Fibroblast of mammary gland (primary cell): ENCODE measurements at regions not wholly inside any gene's neighbourhood (a gene's known extent, or its start where the extent isn't known, plus 50 kb on each side); places are given as distances from the start of the nearest gene placed in this dataset.
A peak's percentile ranks its signal among the peaks of the same experiment; 100 is the strongest.

Experiments used
- DNase-seq: peaks from one replicate; pipeline ENCODE4 v3.0.0-alpha.2; 2010; ENCODE audit warnings: low read depth
- H3K4me3 ChIP-seq: 2 replicates; pipeline ENCODE4 v1.5.1; 2011; ENCODE audit warnings: low read depth, mild to moderate bottlenecking, low read length, moderate library complexity; ENCODE audit not compliant: control insufficient read depth
- TF ChIP-seq, protein P1 (sequence below): conservative IDR thresholded peaks from 2 replicates; pipeline ENCODE4 v1.5.1; 2011; ENCODE audit warnings: low read depth, low read length, inconsistent platforms; ENCODE audit not compliant: control insufficient read depth, insufficient read depth

DNA sequence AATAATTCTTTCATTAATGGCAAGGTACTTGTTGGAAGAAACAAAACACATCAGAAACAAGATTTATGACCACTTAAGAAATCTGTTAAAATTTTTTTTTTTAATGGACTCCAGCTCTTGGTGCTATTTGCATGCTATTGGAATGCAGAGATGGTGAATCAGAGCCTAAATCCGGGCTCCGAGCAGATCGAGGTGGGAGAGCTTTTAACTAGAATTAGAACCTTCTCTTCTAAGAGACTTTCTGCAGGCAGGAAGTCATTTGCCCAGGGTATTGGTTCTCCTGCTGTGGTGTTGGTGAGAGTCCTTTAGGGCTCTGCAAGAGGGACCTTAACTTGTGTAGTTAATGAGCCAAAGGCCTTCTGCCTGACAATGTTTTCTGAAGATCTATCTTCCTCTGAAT, 419.4 kb downstream of the SNAPC1 start:
- DNase-seq = no peak
- no peak overlapping the region for H3K4me3 ChIP-seq
- TF ChIP-seq, protein P1, sequence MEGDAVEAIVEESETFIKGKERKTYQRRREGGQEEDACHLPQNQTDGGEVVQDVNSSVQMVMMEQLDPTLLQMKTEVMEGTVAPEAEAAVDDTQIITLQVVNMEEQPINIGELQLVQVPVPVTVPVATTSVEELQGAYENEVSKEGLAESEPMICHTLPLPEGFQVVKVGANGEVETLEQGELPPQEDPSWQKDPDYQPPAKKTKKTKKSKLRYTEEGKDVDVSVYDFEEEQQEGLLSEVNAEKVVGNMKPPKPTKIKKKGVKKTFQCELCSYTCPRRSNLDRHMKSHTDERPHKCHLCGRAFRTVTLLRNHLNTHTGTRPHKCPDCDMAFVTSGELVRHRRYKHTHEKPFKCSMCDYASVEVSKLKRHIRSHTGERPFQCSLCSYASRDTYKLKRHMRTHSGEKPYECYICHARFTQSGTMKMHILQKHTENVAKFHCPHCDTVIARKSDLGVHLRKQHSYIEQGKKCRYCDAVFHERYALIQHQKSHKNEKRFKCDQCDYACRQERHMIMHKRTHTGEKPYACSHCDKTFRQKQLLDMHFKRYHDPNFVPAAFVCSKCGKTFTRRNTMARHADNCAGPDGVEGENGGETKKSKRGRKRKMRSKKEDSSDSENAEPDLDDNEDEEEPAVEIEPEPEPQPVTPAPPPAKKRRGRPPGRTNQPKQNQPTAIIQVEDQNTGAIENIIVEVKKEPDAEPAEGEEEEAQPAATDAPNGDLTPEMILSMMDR = no peak

DNA sequence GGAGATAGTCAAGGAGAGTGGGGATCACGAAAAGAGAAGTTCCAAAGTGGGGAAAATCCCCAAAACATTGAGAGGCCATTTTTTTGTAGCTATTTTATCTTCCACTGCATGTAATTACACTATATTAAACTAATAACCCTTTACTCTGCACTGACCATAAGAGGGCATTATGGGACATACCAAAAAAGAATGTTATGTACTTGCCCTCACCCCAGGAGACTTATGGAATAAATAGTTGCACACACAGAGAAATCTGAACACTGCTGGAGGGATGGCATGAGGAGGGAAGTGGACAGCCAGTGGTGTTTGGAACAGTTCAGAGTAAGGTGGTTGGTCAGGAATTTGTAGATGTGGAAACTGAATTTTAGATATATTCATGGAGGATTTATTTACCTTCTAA, 422.9 kb downstream of the SNAPC1 start:
- TF ChIP-seq, protein P1 = no peak
- peak; percentile 28 for DNase-seq
- H3K4me3 ChIP-seq = no peak overlapping the region

- H3K4me3 ChIP-seq = no peak overlapping the region
- no peak for DNase-seq
- TF ChIP-seq, protein P1 = no peak
Measured at GRCh38 chr14:62187265-62187664, 425.0 kb downstream of the SNAPC1 start.

DNA sequence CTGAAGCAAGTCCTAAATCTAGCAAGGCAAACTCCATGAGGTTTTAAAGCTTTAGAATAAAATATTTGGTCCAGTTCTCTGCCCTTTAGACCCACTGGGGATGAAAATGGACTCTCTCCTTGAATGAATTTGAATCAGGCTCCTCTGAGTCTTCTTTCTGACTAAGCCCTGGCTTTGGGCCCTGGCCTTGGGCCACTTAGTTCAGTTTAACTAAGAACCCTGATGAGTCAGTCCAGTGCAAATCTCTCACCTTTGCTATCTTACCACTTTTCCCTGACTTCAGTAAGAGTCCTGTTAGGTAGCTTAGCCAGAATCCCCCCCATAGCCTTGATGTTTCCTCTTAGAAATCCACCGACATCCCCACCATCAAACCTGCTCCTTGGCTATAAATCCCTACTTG, 427.5 kb downstream of the SNAPC1 start:
- DNase-seq = peak; percentile 87
- no peak overlapping the region for H3K4me3 ChIP-seq
- TF ChIP-seq, protein P1 = no peak

DNA sequence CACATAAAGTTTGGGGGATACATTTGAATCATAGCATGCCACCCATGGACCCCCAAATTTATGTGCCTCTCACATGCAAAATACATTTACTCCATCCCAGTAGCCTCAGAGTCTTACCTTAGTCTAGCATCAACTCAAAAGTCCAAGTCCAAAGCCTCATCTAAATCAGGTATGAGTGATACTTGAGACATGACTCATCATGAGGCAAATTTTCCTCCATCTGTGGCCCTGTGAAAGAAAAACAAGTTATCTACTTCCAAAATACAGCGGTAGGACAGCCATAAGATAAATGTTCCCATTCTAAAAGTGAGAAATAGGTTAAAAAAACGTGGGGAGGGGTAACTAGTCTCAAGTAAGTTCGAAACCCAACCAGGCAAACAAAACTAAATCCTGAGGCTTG, 444.2 kb downstream of the SNAPC1 start:
- no peak overlapping the region for H3K4me3 ChIP-seq
- TF ChIP-seq, protein P1 = no peak
- peak; percentile 56 for DNase-seq

- TF ChIP-seq, protein P1 = no peak
- peak; percentile 90 for DNase-seq
- no peak overlapping the region for H3K4me3 ChIP-seq
Measured at GRCh38 chr14:62209287-62209899, 447.2 kb downstream of the SNAPC1 start.

GRCh38 chr14:62213516-62213915, 451.3 kb downstream of the SNAPC1 start:
- no peak overlapping the region for H3K4me3 ChIP-seq
- TF ChIP-seq, protein P1 = no peak
- peak; percentile 79 for DNase-seq
